Fibroblast of the conjunctiva (primary cell): ENCODE measurements at regions not wholly inside any gene's neighbourhood (a gene's known extent, or its start where the extent isn't known, plus 50 kb on each side); places are given as distances from the start of the nearest gene placed in this dataset.

Experiments used
- DNase-seq: peaks from one replicate; pipeline ENCODE4 v3.0.0-alpha.2; 2010; ENCODE audit warnings: low read depth

DNA sequence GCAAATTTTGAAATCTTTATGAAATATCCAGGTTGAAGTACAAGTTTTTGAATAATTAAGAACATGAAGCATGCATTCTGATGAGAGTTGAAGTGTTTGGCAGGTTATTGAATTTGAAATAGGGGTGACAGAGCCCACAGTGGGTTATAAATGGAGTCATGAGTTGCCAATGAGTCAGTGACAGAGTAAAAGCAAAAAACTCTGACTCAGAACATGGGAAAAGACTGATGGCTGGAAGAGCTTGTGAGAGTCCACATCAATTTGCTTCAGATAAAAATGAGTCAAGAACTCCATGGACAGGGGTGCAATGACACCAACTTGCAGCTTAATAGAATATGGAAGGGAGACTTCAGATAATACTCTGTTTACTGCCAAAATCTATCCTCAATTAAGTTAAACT lies 105.3 kb downstream of the SLC6A15 start:
- DNase-seq = no peak

DNA sequence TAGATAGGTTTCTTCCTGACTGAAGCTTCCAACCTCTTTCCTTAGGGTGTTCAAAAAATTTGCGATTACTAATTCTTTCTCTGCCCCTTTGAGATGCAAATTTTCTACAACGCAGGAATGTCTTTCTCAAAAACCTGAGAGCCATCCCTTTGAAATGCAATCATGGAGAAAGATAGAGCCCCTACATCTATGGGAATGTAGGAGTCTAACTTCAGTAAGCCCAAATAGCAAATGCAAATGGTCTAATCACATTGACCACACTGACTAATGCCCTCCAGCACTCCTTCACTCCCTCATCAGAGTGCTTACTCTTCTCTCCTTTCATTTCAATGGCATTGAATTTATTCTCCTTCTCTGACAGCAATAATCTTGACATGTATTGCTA lies 107.1 kb downstream of the SLC6A15 start:
- DNase-seq = no peak

DNA sequence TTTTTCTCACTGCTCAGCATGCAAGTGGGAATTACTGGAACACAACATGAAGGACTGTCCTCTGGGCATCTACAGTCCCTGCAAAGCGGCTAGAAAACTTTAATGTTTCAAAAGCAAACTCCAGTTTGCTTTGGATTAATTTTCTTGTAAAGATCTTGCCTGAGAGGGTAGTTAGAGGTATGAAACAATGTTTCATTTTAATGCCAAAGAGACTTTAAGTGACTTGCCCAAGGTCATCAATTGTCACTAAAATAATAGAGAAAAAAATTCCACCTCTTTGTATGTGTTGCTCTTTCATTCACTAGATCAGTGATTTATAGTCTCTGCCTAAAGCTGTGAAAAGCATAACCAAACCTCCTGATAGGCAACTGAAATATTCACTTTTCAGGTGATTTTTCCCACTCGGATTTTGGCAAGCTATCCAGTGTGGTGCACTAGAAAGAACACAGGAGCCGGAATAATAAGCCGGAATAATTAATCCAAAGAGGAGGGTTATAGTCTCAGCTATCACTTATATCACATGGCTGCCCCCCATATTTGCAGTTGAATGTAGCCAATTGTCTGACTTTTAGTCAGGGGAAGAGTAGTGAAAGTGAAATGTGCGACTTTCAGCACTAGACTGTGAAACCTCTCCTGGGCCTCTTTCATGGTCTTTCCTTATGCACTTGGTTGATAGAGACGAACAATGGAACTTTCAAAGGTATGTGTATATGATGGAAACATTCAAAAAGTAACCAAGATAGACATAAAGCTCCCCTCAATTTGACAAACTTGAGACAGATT lies 107.7 kb downstream of the SLC6A15 start:
- no peak for DNase-seq

DNA sequence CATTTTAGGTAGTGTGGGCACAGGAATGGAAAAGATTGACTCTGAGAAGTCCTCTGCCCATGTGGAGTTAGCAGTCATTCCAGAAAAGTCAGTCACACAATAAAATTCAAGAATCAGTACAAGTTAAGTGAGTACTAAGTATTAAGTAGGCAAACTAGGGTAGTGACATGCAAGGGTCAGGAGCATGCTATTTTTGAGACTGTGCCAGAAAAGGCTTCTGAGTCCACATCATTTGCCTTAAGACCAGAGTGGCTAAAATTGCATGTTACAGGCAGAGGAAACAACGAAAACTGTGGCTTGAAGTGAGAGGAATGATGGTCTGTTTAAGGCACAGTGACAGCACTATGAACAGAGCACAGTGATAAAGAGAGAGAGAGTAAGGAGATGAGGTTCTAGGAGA lies 108.9 kb downstream of the SLC6A15 start:
- no peak for DNase-seq

DNA sequence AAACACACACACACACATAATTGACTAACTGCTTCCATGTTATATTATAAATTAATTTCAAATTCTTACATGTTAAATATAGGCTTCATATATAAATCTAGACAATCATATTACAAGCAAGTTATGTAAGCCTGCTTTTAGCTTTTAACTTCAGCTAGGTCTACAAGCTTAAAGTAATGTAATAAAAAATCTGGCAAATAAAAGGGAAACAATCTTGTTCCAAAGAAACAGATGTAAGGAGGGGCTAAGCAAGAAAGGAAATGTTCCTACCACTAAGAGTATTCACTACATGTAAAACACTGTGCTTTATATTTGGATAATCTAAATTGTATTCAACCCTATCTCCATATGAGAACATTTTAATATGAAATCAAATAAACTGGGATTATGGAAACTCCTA lies 110.4 kb downstream of the SLC6A15 start:
- no peak for DNase-seq

DNA sequence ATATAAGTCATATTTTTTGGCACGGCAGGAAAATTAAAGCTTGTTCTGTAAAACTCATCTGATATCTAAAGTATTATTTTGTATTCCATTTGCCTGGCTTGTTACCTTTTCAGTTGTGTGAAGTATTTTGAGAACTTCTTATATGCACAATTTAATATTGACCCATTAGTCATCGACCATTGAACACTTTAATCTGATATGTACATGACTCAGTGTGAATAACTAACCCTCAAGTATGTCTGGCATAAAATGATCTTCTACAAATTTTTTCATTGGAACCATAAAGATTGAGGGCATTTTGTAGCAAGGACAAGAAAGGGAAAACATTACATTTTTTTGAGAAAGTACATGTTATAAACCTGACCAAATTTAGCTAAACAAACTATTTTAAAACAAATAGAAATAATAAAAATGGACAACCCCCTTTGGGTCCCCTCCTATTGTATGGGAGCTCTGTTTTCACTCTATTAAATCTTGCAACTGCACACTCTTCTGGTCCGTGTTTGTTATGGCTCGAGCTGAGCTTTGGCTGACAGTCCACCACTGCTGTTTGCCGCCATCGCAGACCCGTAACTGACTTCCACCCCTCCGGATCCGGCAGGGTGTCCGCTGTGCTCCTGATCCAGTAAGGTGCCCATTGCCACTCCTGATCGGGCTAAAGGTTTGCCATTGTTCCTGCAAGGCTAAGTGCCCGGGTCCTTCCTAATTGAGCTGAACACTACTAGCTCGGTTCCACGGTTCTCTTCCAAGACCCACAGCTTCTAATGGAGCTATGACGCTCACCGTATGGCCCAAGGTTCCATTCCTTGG lies 118.8 kb downstream of the SLC6A15 start:
- no peak for DNase-seq

DNA sequence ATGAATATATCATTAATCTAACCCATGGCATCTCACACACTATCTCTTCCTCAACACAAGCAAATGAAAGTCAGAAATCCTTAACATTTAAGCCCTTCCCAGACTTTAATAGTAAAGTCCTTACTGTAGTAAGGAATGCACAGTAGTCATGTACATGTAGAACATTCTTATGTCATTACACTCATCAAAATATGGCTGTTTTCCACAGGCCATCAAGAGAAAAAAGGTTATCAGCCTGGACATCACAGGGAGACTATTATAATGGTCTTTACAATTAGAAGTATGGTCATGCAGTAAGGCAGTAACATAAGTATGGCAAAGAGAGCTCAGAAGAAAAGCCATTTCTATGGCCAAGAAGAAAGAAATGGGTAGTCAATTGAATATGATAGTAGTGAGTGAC lies 121.2 kb downstream of the SLC6A15 start:
- no peak for DNase-seq

DNA sequence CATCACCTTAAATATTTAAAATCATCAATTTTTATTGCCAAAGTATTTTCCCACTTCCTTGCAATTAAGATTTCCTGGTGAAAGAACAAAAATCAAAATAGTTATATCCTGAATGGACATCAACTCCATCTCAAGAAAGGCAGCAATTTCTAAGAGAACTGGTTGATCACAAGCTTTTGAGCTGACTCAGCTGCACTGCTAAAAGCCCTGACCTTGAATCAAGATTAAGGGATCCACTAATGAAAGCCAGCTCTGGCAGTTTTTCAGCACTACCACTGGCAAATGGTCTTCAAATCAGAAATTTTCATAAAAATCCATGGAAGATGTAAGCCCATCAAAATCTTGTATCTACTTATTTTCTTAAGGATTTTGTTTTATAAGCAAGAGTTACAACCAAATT lies 123.4 kb downstream of the SLC6A15 start:
- DNase-seq = no peak

DNA sequence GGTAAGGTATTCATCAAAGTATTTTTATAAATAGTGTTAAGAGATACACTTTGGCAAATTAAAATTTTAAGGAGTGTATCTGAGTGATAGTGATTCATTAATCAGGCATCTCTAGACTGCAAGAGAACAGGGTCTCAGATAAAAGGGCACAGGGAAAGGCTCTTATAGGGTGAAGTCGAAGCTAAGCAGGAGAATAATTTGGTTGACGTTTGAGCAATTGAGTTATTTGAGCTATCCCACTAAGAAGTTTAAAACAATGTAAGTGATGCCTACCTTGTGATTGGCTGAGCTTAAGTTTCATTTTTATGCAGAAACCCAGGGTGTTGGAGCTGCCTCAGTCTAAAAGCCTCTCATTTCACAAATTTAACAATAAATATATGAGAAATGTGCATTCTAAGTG lies 125.3 kb downstream of the SLC6A15 start:
- DNase-seq = no peak

DNA sequence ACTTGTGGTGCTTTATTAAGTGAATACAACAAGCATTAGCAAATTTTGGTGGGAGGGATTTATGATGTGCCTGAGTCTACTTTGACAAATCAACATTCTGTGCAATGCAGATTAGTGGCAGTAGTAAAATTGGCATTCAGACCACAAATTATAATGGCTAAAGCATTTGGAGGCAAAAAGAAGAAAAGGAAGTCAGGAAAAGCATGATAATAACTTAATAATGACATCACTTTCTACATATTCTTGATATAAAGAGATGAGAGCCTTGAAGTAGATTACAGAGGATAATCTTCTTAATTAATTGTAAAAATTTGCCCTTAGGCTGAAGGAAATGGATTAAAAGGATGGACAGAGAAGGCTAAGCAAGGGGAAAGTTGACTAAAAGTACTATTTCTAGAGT lies 126.0 kb downstream of the SLC6A15 start:
- DNase-seq = no peak

DNA sequence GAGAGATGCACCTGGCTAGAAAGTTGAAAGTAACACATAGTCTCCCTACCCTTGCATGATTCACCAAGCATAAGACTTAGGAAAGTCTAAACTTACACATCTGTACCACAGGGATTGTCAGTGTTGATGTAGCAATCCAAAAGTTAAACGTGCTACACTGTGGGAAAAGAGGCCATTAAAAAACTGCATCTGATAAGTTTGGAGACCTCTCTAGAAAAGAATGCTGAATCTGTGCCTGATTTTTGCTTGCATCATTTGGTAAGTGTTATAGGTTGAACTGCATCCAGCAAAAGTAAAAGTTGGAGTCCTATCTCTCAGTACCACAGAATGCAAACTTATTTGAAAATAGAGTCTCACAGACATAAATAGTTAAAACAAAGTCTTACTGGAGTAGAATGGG lies 126.6 kb downstream of the SLC6A15 start:
- no peak for DNase-seq

DNA sequence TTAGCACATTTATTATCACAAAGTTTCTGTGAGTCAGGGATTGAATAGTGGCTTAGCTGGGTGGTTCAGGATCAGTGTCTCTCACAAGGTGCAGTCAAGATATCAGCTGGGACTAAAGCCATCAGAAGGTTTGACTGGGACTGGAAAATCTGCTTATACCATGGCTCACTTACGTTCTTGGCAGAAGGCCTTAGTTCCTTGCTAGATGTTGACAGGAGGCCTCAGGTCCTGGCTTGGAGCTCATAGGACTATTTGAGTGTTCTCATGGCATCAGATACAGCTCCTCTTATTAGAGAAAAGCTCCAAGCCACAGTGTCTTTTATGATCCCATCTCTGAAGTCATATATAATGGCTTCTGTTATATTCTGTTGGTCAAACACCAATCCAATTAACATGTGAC lies 127.3 kb downstream of the SLC6A15 start:
- DNase-seq = no peak

DNA sequence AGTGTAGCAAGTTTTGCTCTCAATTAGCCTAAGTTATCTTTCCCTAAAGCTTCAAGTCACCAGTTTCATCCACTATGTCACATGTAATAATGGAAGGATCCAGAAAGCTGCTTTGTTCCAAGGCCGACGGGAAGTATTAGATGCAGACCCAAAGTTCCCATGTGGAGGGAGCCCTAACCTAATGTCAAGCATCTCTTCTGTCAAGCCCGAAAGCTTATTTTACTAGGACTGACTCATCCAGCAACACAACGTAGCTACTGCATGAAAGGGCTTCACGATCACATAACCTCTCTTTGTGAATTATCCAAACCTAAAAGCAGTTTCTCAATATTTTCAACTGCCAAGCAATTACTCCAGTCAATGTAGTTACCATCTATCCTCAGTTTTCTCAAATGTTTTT lies 133.4 kb downstream of the SLC6A15 start:
- DNase-seq = no peak

DNA sequence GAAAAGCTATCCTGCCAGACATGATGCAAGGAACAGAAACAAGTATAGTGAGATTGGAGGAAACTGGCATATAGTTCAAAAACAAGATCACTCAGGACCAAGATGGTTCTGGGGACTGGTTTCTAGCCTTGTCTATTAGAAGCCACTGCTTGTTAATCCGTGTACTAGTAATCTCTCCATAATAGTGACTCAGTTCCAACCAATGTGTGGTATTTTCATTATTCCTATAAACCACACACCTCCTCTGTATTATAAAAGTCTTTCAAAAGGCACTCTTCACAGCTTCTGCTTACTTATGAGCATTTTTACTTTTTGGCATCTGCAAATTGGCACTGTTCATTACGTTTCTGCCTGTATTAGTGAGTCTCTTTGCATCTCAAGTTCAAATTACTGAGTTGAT lies 140.3 kb downstream of the SLC6A15 start:
- DNase-seq = no peak

DNA sequence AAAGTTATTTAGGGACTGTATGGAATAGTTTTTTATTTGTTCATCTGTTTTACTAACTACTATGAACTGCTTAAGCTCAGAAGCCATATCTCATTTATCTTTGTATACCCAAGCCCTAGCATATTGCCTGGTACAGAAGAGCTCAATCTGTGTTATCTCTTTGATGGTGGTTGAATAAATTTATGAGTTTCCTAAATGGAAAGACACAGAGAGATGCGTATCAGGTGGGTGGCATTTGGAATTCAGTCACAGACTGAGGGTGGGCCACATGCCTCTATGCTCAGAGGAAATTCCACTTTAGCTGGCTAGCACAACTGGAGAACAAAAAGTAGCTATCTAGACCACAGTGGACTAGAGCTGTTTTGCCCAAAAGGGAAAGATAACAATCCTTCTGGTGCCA lies 145.5 kb downstream of the SLC6A15 start:
- no peak for DNase-seq

DNA sequence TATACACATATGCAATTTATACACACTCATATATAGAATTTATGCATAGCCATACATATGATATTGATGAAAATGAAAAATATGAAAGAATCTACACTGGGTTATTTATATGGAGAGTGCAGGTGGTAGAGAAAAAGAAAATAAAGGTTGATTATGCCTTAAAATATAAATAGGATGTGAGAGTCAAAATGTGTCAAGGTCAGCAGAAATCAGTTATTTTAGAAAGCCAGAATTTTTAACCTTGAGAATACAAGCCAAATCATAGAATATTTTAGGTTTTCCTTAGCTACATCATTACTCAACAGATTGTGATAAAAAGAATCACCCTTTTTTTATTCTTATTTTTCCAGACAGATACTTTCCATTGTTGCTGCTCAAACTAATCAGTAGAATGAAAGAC lies 146.2 kb downstream of the SLC6A15 start:
- DNase-seq = no peak

DNA sequence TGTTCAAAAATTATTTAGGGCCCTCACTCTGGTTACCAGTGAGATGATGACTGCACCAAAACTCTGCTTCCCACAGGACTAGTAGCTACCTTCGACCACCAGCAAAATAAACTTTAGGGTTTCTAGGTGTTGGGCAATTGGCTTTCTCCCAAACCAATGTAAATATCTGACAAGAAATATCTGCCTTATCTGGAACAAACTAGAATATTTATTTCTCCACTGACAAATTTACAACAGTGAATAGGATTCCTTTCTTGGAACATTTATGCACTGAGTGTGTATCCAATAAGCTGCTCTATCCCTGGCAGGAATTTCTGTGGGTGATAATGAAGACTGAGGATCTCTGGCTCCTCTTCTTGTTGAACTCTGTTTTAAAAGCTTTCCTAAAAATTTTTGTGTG lies 148.6 kb downstream of the SLC6A15 start:
- no peak for DNase-seq

DNA sequence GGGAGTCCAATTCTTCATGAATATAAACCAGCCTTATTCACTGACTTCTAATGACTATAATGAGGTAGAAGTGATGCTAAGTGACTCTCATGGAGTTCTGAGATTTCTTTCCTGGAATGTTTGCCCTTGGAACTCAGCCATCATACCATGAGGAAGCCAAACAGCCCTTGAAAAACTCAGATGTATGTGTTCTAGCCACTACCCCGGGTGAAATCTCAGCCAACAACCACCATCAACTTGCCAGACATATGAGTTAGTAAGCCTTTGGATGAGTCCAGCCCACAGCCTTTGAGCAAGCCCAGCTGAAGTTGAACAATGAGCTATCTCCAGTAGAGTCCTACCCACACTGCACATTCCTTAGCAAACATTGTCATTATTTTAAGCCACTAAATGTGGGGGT lies 149.5 kb downstream of the SLC6A15 start:
- no peak for DNase-seq

DNA sequence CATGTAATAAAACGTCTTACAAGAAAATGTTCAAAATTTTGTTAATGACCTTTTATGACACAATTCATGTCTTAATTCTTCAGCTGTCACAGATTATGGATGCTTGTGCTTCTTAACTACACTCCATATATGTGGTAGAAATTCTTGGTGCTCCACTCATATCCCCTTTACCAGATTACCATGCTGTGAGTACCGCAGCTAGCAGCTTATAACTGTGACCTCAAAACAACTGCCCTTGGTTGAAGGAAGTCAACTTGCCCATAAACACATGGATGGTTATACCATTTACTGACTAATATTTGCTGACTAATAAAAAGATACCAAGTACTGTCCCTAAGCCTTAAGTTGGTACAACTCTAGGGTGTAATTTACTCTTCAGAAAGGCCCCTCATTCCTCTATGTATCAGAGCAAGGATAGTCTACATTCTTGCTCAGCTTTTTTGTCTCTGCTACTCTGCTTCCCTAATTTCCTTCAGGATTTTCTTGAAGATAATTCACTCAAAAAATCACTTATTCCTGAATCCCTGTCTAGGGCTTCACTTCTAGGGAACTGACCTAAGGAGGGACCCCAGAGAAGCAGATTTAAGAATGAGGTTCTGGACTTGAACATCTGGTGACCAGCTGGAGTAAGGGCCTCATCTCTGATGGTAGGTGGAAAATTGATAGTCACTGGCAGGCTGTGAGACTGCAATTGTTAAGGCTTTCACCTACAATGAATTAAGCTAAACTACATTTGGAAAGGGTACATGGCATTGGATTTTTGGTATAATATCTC lies 152.3 kb downstream of the SLC6A15 start:
- no peak for DNase-seq

DNA sequence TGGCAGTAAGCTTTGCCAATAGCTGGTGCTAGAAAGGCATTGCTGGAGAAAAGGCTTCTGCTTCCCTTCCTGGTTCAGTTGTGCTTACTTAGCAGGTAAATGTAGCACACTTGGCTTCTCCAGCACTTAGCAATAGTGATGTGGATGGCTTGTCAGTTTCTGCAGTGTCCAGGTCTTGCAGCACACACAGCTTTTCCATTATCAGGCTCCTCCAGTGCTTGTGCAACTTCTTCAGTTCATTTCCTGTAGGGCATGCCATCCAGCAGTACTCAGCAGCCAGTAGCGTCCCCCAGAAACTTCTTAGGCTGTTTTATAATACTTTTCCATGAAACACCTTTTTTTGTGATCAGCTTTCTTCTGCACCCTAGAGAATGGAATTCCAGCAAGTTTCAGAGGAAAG lies 154.6 kb downstream of the SLC6A15 start:
- DNase-seq = no peak

DNA sequence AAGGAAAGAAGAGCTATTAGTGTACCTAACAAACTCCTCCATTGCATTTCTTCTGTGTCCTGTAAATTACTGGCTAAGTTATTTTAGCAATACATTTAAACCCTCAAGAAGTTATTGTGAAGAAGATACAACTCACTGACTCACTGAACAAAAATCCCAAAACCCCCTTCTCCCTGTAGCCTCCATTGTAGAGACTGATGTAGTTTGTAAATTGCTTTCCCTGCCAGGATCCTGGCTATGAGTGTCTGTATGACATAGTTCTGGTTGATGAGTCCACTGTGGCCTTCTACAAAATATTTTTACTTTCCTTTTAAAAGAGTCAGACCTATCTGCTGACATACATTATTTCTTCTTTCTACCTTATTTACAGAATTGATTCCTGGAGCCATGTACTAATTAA lies 155.6 kb downstream of the SLC6A15 start:
- DNase-seq = no peak

DNA sequence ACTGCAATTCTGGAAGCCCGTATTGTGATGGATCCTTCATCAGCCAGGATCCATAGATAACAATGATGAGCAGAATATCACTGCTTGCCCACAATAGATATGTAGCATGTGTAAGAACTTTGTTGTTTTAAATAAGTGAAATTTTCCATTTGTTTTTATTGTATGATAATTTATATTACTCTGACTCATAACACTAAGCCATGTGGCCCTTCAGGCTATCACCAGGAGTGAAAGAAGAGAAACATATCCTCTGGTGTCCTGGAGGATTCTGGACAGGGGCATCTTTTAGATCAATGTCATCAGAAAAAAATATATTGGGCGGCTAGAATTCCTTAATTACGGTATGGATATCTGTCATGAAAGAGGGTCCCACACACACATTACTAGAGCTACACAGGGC lies 167.5 kb downstream of the SLC6A15 start:
- no peak for DNase-seq

DNA sequence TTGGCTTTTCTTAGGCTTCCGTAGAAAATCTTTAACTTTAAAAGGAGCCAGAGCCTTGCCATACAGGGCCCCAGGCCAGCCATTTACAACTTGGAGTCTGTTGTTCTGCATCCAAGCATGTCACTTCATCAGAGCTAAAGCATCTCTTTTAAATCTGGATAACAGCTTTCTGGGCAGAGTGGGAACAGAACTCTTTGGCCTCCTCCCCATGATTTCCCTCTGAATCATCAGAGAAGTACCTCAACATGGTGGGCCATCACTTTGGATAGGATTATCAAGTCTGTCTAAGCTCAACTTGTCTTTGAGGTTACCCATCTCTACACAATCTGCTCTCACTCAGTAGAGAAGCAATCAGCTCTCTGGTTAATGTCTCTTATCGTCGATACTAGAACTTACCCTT lies 170.9 kb downstream of the SLC6A15 start:
- DNase-seq = no peak
